ENCODE measurements at regions not wholly inside any gene's neighbourhood (a gene's known extent, or its start where the extent isn't known, plus 50 kb on each side); places are given as distances from the start of the nearest gene placed in this dataset.

- TF ChIP-seq ZNF654 (tag by site-specific recombination; IDR thresholded peaks at IDR 0.05; ENCODE audit: low read depth) = peak; percentile 57
- TF ChIP-seq, protein P1, sequence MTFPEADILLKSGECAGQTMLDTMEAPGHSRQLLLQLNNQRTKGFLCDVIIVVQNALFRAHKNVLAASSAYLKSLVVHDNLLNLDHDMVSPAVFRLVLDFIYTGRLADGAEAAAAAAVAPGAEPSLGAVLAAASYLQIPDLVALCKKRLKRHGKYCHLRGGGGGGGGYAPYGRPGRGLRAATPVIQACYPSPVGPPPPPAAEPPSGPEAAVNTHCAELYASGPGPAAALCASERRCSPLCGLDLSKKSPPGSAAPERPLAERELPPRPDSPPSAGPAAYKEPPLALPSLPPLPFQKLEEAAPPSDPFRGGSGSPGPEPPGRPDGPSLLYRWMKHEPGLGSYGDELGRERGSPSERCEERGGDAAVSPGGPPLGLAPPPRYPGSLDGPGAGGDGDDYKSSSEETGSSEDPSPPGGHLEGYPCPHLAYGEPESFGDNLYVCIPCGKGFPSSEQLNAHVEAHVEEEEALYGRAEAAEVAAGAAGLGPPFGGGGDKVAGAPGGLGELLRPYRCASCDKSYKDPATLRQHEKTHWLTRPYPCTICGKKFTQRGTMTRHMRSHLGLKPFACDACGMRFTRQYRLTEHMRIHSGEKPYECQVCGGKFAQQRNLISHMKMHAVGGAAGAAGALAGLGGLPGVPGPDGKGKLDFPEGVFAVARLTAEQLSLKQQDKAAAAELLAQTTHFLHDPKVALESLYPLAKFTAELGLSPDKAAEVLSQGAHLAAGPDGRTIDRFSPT (tag by site-specific recombination; IDR thresholded peaks at IDR 0.05) = no peak
- H3K36me3 ChIP-seq (ENCODE audit: control insufficient read depth in 2 of 2, insufficient read depth in 1 of 2, low read length in 2 of 2) = no peaks in the 10 kb centered on the region
- H3K27ac ChIP-seq (ENCODE audit: extremely low read depth, low read depth, low read length) = no peak overlapping the region
- no peak overlapping the region for H3K4me3 ChIP-seq (ENCODE audit: low read depth, low read length)
- ChIA-PET POLR2A (no interaction called here), CTCF (interaction anchor here (0.5 to 1.1 kb wide), 7 partner anchors 19 to 619 kb away, joined by 3 to 4 read pairs (median 3); no protein-coding TSS in a partner anchor)
- no peaks in the 10 kb centered on the region for H3K4me1 ChIP-seq (ENCODE audit: control insufficient read depth, insufficient read depth, low read length)
- H3K9me3 ChIP-seq (ENCODE audit: control insufficient read depth, insufficient read depth, low read depth, low read length) = no peaks in the 10 kb centered on the region
These were observed 90.8 kb downstream of the DNAJB9 start for GRCh38 chr7:108660465-108660864.

GRCh38 chr7:108662783-108663362 lies 93.2 kb downstream of the DNAJB9 start:
- no peaks in the 10 kb centered on the region for H3K9me3 ChIP-seq (ENCODE audit: control insufficient read depth, insufficient read depth, low read depth, low read length)
- peak; percentile 76 for TF ChIP-seq ATF2 (tag by site-specific recombination; IDR thresholded peaks at IDR 0.05; ENCODE audit: low read depth)
- TF ChIP-seq, protein P2, sequence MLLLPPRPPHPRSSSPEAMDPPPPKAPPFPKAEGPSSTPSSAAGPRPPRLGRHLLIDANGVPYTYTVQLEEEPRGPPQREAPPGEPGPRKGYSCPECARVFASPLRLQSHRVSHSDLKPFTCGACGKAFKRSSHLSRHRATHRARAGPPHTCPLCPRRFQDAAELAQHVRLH (tag by site-specific recombination; IDR thresholded peaks at IDR 0.05) = no peak
- no peak overlapping the region for H3K27ac ChIP-seq (ENCODE audit: extremely low read depth, low read depth, low read length)
- no peaks in the 10 kb centered on the region for H3K36me3 ChIP-seq (ENCODE audit: control insufficient read depth in 2 of 2, insufficient read depth in 1 of 2, low read length in 2 of 2)
- no peaks in the 10 kb centered on the region for H3K4me1 ChIP-seq (ENCODE audit: control insufficient read depth, insufficient read depth, low read length)
- ChIA-PET POLR2A (no interaction called here), CTCF (no interaction called here)
- H3K4me3 ChIP-seq (ENCODE audit: low read depth, low read length) = no peak overlapping the region

GRCh38 chr7:108663701-108664100 lies 94.0 kb downstream of the DNAJB9 start:
- ChIA-PET POLR2A (no interaction called here), CTCF (no interaction called here)
- TF ChIP-seq ZNF404 (tag by site-specific recombination; IDR thresholded peaks at IDR 0.05) (no peak), PBX3 (CRISPR knock-in tag; IDR thresholded peaks at IDR 0.05) (no peak), ZNF830 (tag by site-specific recombination; IDR thresholded peaks at IDR 0.05; ENCODE audit: low read depth) (no peak), ATF2 (tag by site-specific recombination; IDR thresholded peaks at IDR 0.05; ENCODE audit: low read depth) (no peak), ZNF24 (tag by site-specific recombination; IDR thresholded peaks at IDR 0.05) (no peak), YY1 (tag by site-specific recombination; IDR thresholded peaks at IDR 0.05) (no peak), ZNF555 (tag by site-specific recombination; conservative IDR thresholded peaks at IDR 0.05) (no peak), KLF7 (tag by site-specific recombination; IDR thresholded peaks at IDR 0.05; ENCODE audit: borderline replicate concordance) (no peak), GFI1B (tag by site-specific recombination; IDR thresholded peaks at IDR 0.05) (no peak), ZFP3 (tag by site-specific recombination; IDR thresholded peaks at IDR 0.05; ENCODE audit: low read depth) (no peak), GLI2 (tag by site-specific recombination; IDR thresholded peaks at IDR 0.05; ENCODE audit: borderline replicate concordance, low read depth) (no peak)
- TF ChIP-seq, protein P3, sequence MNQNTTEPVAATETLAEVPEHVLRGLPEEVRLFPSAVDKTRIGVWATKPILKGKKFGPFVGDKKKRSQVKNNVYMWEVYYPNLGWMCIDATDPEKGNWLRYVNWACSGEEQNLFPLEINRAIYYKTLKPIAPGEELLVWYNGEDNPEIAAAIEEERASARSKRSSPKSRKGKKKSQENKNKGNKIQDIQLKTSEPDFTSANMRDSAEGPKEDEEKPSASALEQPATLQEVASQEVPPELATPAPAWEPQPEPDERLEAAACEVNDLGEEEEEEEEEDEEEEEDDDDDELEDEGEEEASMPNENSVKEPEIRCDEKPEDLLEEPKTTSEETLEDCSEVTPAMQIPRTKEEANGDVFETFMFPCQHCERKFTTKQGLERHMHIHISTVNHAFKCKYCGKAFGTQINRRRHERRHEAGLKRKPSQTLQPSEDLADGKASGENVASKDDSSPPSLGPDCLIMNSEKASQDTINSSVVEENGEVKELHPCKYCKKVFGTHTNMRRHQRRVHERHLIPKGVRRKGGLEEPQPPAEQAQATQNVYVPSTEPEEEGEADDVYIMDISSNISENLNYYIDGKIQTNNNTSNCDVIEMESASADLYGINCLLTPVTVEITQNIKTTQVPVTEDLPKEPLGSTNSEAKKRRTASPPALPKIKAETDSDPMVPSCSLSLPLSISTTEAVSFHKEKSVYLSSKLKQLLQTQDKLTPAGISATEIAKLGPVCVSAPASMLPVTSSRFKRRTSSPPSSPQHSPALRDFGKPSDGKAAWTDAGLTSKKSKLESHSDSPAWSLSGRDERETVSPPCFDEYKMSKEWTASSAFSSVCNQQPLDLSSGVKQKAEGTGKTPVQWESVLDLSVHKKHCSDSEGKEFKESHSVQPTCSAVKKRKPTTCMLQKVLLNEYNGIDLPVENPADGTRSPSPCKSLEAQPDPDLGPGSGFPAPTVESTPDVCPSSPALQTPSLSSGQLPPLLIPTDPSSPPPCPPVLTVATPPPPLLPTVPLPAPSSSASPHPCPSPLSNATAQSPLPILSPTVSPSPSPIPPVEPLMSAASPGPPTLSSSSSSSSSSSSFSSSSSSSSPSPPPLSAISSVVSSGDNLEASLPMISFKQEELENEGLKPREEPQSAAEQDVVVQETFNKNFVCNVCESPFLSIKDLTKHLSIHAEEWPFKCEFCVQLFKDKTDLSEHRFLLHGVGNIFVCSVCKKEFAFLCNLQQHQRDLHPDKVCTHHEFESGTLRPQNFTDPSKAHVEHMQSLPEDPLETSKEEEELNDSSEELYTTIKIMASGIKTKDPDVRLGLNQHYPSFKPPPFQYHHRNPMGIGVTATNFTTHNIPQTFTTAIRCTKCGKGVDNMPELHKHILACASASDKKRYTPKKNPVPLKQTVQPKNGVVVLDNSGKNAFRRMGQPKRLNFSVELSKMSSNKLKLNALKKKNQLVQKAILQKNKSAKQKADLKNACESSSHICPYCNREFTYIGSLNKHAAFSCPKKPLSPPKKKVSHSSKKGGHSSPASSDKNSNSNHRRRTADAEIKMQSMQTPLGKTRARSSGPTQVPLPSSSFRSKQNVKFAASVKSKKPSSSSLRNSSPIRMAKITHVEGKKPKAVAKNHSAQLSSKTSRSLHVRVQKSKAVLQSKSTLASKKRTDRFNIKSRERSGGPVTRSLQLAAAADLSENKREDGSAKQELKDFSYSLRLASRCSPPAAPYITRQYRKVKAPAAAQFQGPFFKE (tag by site-specific recombination; IDR thresholded peaks at IDR 0.05; ENCODE audit: borderline replicate concordance) = no peak

More at GRCh38 chr7:108663701-108664100, 94.0 kb downstream of the DNAJB9 start:
- Histone ChIP-seq H3K9me3 (ENCODE audit: control insufficient read depth, insufficient read depth, low read depth, low read length) (no peaks in the 10 kb centered on the region), H3K36me3 (ENCODE audit: control insufficient read depth in 2 of 2, insufficient read depth in 1 of 2, low read length in 2 of 2) (no peaks in the 10 kb centered on the region), H3K4me3 (ENCODE audit: low read depth, low read length) (no peak overlapping the region), H3K27ac (ENCODE audit: extremely low read depth, low read depth, low read length) (no peak overlapping the region), H3K4me1 (ENCODE audit: control insufficient read depth, insufficient read depth, low read length) (no peaks in the 10 kb centered on the region)
